Uterus (tissue), 2 donors: ENCODE measurements at regions not wholly inside any gene's neighbourhood (a gene's known extent, or its start where the extent isn't known, plus 50 kb on each side); places are given as distances from the start of the nearest gene placed in this dataset.

ENCODE experiments used
- POLR2A ChIP-seq, 2 donors: fragments of 450-650 bp; IDR thresholded peaks; one replicate each; pipeline ENCODE4 v1.6.1; 2016; ENCODE audit warnings: antibody characterized with exemption in 2 of 2, mild to moderate bottlenecking in 1 of 2, moderate library complexity in 1 of 2
- TF ChIP-seq, protein P1 (sequence below), 4 experiments: fragments of 200-600 bp in 2 of 4; fragments of 450-650 bp in 2 of 4; sonication (generic) in 2 of 4; IDR thresholded peaks; one replicate each; pipeline ENCODE4 v1.5.1; 2016 to 2019; ENCODE audit warnings: antibody characterized with exemption in 4 of 4, mild to moderate bottlenecking in 2 of 4, moderate library complexity in 1 of 4

DNA sequence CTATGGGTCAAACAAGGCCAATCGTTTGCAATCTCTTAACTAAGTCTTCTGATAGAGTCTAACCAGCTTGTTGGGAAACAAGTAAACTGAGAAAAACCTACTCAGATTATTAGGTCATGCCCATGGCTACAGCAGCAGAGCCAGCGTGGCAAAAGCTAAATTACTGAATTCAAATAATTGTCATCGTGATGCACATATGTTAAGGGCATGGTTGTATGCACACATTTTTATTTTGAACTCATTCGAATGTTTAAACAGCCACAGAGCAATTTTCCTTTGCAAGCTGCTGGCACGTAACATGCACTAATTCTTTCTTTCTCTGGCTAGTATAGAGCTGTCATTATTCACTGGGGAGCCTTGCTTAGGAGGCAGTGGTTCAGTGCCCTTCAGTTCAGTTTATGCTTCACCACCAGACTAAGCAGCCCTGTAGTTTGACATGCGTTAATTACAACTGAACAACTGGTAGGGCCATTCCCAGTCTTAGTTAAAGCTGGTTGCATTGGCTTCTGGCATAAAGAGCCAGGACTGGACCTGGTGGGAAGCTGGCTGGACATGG is 396.4 kb downstream of the METTL15 start:
- TF ChIP-seq, protein P1, sequence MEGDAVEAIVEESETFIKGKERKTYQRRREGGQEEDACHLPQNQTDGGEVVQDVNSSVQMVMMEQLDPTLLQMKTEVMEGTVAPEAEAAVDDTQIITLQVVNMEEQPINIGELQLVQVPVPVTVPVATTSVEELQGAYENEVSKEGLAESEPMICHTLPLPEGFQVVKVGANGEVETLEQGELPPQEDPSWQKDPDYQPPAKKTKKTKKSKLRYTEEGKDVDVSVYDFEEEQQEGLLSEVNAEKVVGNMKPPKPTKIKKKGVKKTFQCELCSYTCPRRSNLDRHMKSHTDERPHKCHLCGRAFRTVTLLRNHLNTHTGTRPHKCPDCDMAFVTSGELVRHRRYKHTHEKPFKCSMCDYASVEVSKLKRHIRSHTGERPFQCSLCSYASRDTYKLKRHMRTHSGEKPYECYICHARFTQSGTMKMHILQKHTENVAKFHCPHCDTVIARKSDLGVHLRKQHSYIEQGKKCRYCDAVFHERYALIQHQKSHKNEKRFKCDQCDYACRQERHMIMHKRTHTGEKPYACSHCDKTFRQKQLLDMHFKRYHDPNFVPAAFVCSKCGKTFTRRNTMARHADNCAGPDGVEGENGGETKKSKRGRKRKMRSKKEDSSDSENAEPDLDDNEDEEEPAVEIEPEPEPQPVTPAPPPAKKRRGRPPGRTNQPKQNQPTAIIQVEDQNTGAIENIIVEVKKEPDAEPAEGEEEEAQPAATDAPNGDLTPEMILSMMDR (IDR thresholded peaks at IDR 0.05) = no peak
- TF ChIP-seq POLR2A (IDR thresholded peaks at IDR 0.05) = no peak
